HK-2 (cell line): ENCODE measurements at regions not wholly inside any gene's neighbourhood (a gene's known extent, or its start where the extent isn't known, plus 50 kb on each side); places are given as distances from the start of the nearest gene placed in this dataset.
"Not testable (repeated sequence)": the region's sequence is repeated elsewhere in the genome, so short reads cannot be mapped to it uniquely, and the experiment has no call there.

Source experiments
- DNase-seq: peaks from one replicate; pipeline ENCODE4 v3.0.0-alpha.2; 2018; ENCODE audit not compliant: unreplicated experiment

GRCh38 chr6:144955859-144956258 is 670.7 kb downstream of the UTRN start:
- DNase-seq: no peak

GRCh38 chr6:144956697-144957096 is 671.6 kb downstream of the UTRN start:
- not testable (repeated sequence) for DNase-seq

GRCh38 chr6:144957236-144957937 is 672.3 kb downstream of the UTRN start:
- no peak for DNase-seq

- no peak for DNase-seq
These were observed 684.0 kb downstream of the UTRN start for GRCh38 chr6:144969154-144969553.

GRCh38 chr6:144969602-144970272 is 684.6 kb downstream of the UTRN start:
- no peak for DNase-seq

GRCh38 chr6:144977250-144977864 is 692.2 kb downstream of the UTRN start:
- not testable (repeated sequence) for DNase-seq

GRCh38 chr6:144978208-144978607 is 693.1 kb downstream of the UTRN start:
- DNase-seq: no peak

- DNase-seq: no peak
These were observed 701.1 kb downstream of the UTRN start for GRCh38 chr6:144986271-144986670.

GRCh38 chr6:144989319-144990107 is 704.4 kb downstream of the UTRN start:
- DNase-seq: no peak

- no peak for DNase-seq
These were observed 705.6 kb downstream of the UTRN start for GRCh38 chr6:144990784-144991183.

GRCh38 chr6:144993870-144994269 is 708.7 kb downstream of the UTRN start:
- no peak for DNase-seq

GRCh38 chr6:144997996-144998395 is 712.9 kb downstream of the UTRN start:
- no peak for DNase-seq

GRCh38 chr6:144999127-144999526 is 714.0 kb downstream of the UTRN start:
- DNase-seq: no peak

GRCh38 chr6:145003145-145003544 is 718.0 kb downstream of the UTRN start:
- no peak for DNase-seq

- DNase-seq: no peak
These were observed 721.8 kb downstream of the UTRN start for GRCh38 chr6:145006914-145007313.

GRCh38 chr6:145008715-145009114 is 723.6 kb downstream of the UTRN start:
- no peak for DNase-seq

GRCh38 chr6:145009711-145010110 is 724.6 kb downstream of the UTRN start:
- DNase-seq: no peak

- no peak for DNase-seq
These were observed 723.2 kb downstream of the EPM2A start for GRCh38 chr6:145012039-145012662.

GRCh38 chr6:145015739-145016558 is 719.4 kb downstream of the EPM2A start:
- peak; percentile 30 for DNase-seq

GRCh38 chr6:145017051-145017450 is 718.3 kb downstream of the EPM2A start:
- no peak for DNase-seq

GRCh38 chr6:145017516-145017915 is 717.8 kb downstream of the EPM2A start:
- no peak for DNase-seq
